PC-9 (cell line): ENCODE measurements at regions not wholly inside any gene's neighbourhood (a gene's known extent, or its start where the extent isn't known, plus 50 kb on each side); places are given as distances from the start of the nearest gene placed in this dataset.
A peak's percentile ranks its signal among the peaks of the same experiment; 100 is the strongest.

Experiments
- BruUV-seq: library from RNA; stranded (reverse); fragments of 400-500 nt; replicated peaks from 2 replicates; lab custom pipeline; 2021; lab: Mats Ljungman, UMichigan
- CTCF ChIA-PET: fragments of 300-600 bp; sonication (Branson Sonifier 250); formaldehyde crosslinking; loops from one replicate; lab custom pipeline; 2022; ENCODE audit warnings: antibody characterized with exemption; lab: Charles Lee
- POLR2A ChIA-PET: fragments of 300-600 bp; sonication (Branson Sonifier 250); formaldehyde crosslinking; loops from one replicate; lab custom pipeline; 2022; ENCODE audit warnings: antibody characterized with exemption; ENCODE audit not compliant: unreplicated experiment; lab: Charles Lee
- DNase-seq, 2 experiments: peaks; one replicate each; pipeline versions ENCODE4 v3.0.0 to v3.0.0-alpha.2; 2015 to 2022; ENCODE audit warnings: mixed read lengths in 1 of 2
- H2AFZ ChIP-seq: fragments of 200-600 bp; sonication (generic); 2 replicates; pipeline ENCODE4 v1.8.1; 2017; ENCODE audit warnings: antibody characterized with exemption
- H3F3A ChIP-seq: fragments of 200-600 bp; sonication (generic); 2 replicates; pipeline ENCODE4 v1.8.1; 2017; ENCODE audit warnings: antibody characterized with exemption, mild to moderate bottlenecking, low read depth; ENCODE audit not compliant: insufficient read depth
- H3K27ac ChIP-seq: fragments of 200-600 bp; sonication (generic); 2 replicates; pipeline ENCODE4 v1.6.1; 2016; ENCODE audit warnings: mixed run types
- H3K27me3 ChIP-seq: fragments of 200-600 bp; sonication (generic); 2 replicates; pipeline ENCODE4 v1.6.1; 2016; ENCODE audit warnings: low read depth, mixed run types; ENCODE audit not compliant: insufficient read depth
- H3K36me3 ChIP-seq: fragments of 200-600 bp; sonication (generic); 2 replicates; pipeline ENCODE4 v1.6.1; 2016; ENCODE audit warnings: low read depth, mixed run types
- H3K4me1 ChIP-seq: fragments of 200-600 bp; sonication (generic); replicated peaks from 2 replicates; pipeline ENCODE4 v1.6.1; 2016; ENCODE audit warnings: mixed run types; ENCODE audit not compliant: insufficient read depth
- H3K4me2 ChIP-seq: fragments of 200-600 bp; sonication (generic); 2 replicates; pipeline ENCODE4 v1.6.1; 2017; ENCODE audit warnings: mixed run types
- H3K4me3 ChIP-seq: fragments of 200-600 bp; sonication (generic); 2 replicates; pipeline ENCODE4 v1.6.1; 2016; ENCODE audit warnings: mixed run types
- H3K79me2 ChIP-seq: fragments of 200-600 bp; sonication (generic); 2 replicates; pipeline ENCODE4 v1.6.1; 2017; ENCODE audit warnings: low read depth, mixed run types
- H3K9me2 ChIP-seq: fragments of 200-600 bp; sonication (generic); 2 replicates; pipeline ENCODE4 v1.8.1; 2017; ENCODE audit warnings: mild to moderate bottlenecking; ENCODE audit not compliant: insufficient read depth
- H3K9me3 ChIP-seq: fragments of 200-600 bp; sonication (generic); 2 replicates; pipeline ENCODE4 v1.8.1; 2016; ENCODE audit warnings: low read depth; ENCODE audit not compliant: insufficient read depth
- H4K20me1 ChIP-seq: fragments of 200-600 bp; sonication (generic); 2 replicates; pipeline ENCODE4 v1.8.1; 2017; ENCODE audit not compliant: insufficient read depth
- CTCF ChIP-seq: fragments of 200-600 bp; sonication (generic); conservative IDR thresholded peaks from 2 replicates; pipeline ENCODE4 v1.6.1; 2017; ENCODE audit warnings: mixed run types, antibody characterized with exemption, mild to moderate bottlenecking, moderate library complexity
- EZH2 ChIP-seq: fragments of 200-600 bp; sonication (generic); IDR thresholded peaks from 2 replicates; pipeline ENCODE4 v1.8.0; 2017; ENCODE audit warnings: antibody characterized with exemption, low read depth
- intact Hi-C: fragments of 100-400 bp; cut with micrococcal nuclease; formaldehyde crosslinking; loops from one replicate; pipeline ENCODE4 v1.10.0; 2022; ENCODE audit not compliant: unreplicated experiment

GRCh38 chr3:163776743-163777142 lies 1301.6 kb downstream of the SI start:
- peaks cover 14% of the 10 kb centered on the region for H3K4me1 ChIP-seq
- H3K79me2 ChIP-seq, result no peaks in the 10 kb centered on the region
- no TSS peak for BruUV-seq
- intact Hi-C loops, result no loop called here
- H3K9me3 ChIP-seq, result no peaks in the 10 kb centered on the region
- no peak overlapping the region for H3K4me3 ChIP-seq
- H3K4me2 ChIP-seq, result no peak overlapping the region
- H3K36me3 ChIP-seq, result no peaks in the 10 kb centered on the region
- H3F3A ChIP-seq, result no peaks in the 10 kb centered on the region
- H2AFZ ChIP-seq, result no peak overlapping the region
- H4K20me1 ChIP-seq, result no peaks in the 10 kb centered on the region
- DNase-seq, result no peak
- H3K27me3 ChIP-seq, result no peaks in the 10 kb centered on the region
- no peak overlapping the region for H3K27ac ChIP-seq
- no peaks in the 10 kb centered on the region for H3K9me2 ChIP-seq
- ChIA-PET CTCF (no interaction called here), POLR2A (no interaction called here)
- TF ChIP-seq CTCF (no peak), EZH2 (no peak)

DNA sequence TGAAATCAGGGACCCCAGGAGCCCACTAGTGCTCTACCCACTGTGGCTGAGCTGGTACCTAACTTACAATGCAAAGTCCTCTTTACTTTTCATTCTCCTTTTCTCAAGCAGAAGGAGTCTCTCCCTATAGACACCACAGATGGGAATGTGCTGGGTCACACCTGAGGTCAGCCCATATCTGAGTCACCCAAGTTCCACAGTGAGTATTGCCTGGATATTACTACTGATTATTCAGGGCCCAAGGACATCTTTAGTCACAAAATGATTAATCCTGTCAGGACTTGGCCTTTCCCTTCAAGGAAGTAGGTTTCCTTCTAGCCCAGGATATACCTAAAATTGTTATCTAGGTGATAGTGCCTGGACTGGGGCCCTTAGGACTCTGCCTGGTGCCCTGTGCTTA lies 1305.2 kb downstream of the SI start:
- TF ChIP-seq EZH2 (no peak), CTCF (no peak)
- intact Hi-C loops, result no loop called here
- peak; percentile 43 to 76 for DNase-seq
- Histone ChIP-seq H3K27ac (peak overlapping the region; percentile 66), H2AFZ (peak overlapping the region; percentile 72), H3K4me3 (no peak overlapping the region), H4K20me1 (no peaks in the 10 kb centered on the region), H3K79me2 (no peaks in the 10 kb centered on the region), H3K9me3 (peaks cover 3% of the 10 kb centered on the region; the same call in 1 of the 2 replicates), H3K27me3 (no peaks in the 10 kb centered on the region), H3K4me1 (peaks cover 14% of the 10 kb centered on the region), H3K36me3 (no peaks in the 10 kb centered on the region), H3F3A (no peaks in the 10 kb centered on the region), H3K4me2 (peak overlapping the region; percentile 30; the same call in 1 of the 2 replicates), H3K9me2 (no peaks in the 10 kb centered on the region)
- ChIA-PET CTCF (no interaction called here), POLR2A (no interaction called here)
- no TSS peak for BruUV-seq

DNA sequence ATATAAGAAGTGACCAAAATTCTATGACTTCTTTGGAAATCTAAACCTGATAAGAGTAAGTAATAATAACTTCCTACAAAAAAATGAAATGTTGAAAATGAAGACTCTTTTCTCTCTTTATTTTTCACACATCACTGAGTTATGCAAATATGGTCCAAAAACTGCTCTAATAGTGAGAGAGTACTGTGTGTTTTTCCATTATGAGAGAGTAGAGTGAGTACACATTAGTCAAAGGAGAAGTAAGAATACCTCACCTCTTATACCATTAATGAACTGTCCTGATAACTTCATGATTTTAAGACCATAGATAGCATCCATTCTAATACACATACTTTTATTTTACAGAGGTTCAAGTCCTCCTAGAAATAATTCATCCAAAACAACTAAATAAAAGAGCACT lies 1310.2 kb downstream of the SI start:
- POLR2A ChIA-PET, result no interaction called here

More for the DNA sequence above, 1310.2 kb downstream of the SI start:
- Histone ChIP-seq H3K4me1 (peaks cover 6% of the 10 kb centered on the region), H3K9me2 (0 out of 2 replicates have a peak, but pooled peaks cover 3% of the 10 kb centered on the region), H3K9me3 (peaks cover 3% of the 10 kb centered on the region; the same call in 1 of the 2 replicates), H3K36me3 (no peaks in the 10 kb centered on the region), H3F3A (no peaks in the 10 kb centered on the region), H4K20me1 (no peaks in the 10 kb centered on the region), H3K79me2 (no peaks in the 10 kb centered on the region), H3K4me3 (no peak overlapping the region), H3K27me3 (no peaks in the 10 kb centered on the region), H3K4me2 (no peak overlapping the region), H3K27ac (no peak overlapping the region), H2AFZ (no peak overlapping the region)
- DNase-seq, result no peak
- intact Hi-C loops, result no loop called here
- TF ChIP-seq CTCF (no peak), EZH2 (no peak)
- BruUV-seq, result no TSS peak
- CTCF ChIA-PET, result no interaction called here
